Testis (tissue), 2 donors: ENCODE measurements at regions not wholly inside any gene's neighbourhood (a gene's known extent, or its start where the extent isn't known, plus 50 kb on each side); places are given as distances from the start of the nearest gene placed in this dataset.

ENCODE experiments used
- DNase-seq: peaks from one replicate; pipeline ENCODE4 v3.0.0-alpha.2; 2019
- H3K27ac ChIP-seq, 2 donors: fragments of 200-600 bp; sonication (generic); one replicate each; pipeline ENCODE4 v1.5.1; 2019
- H3K27me3 ChIP-seq: fragments of 200-600 bp; sonication (generic); one replicate; pipeline ENCODE4 v1.5.1; 2019
- H3K36me3 ChIP-seq: fragments of 200-600 bp; sonication (generic); one replicate; pipeline ENCODE4 v1.5.1; 2017; ENCODE audit warnings: low read depth; ENCODE audit errors: missing control alignments
- H3K4me1 ChIP-seq: fragments of 200-600 bp; sonication (generic); one replicate; pipeline ENCODE4 v1.5.1; 2019
- H3K4me3 ChIP-seq, 2 donors: fragments of 200-600 bp; sonication (generic); one replicate each; pipeline ENCODE4 v1.5.1; 2017 to 2019
- H3K9me3 ChIP-seq: fragments of 200-600 bp; sonication (generic); one replicate; pipeline ENCODE4 v1.5.1; 2017
- POLR2A ChIP-seq: fragments of 450-650 bp; IDR thresholded peaks from one replicate; pipeline ENCODE4 v1.6.1; 2017; ENCODE audit warnings: antibody characterized with exemption, mild to moderate bottlenecking, moderate library complexity
- WGBS, 2 donors: methylation state at CpG; one replicate each; pipeline ENCODE4 v1.1.5; 2018; 5-methylcytosine and 5-hydroxymethylcytosine counted together
- intact Hi-C: fragments of 100-400 bp; cut with DNase I; formaldehyde crosslinking; loops from one replicate; pipeline ENCODE4 v1.15.1; 2023; ENCODE audit warnings: low total_unique reads
- TF ChIP-seq, protein P1 (sequence below), 3 experiments: fragments of 450-650 bp in 2 of 3; fragments of 200-600 bp in 1 of 3; sonication (generic) in 1 of 3; IDR thresholded peaks; one replicate each; pipeline ENCODE4 v1.5.1; 2016 to 2019; ENCODE audit warnings: antibody characterized with exemption in 3 of 3, mild to moderate bottlenecking in 2 of 3, moderate library complexity in 1 of 3

DNA sequence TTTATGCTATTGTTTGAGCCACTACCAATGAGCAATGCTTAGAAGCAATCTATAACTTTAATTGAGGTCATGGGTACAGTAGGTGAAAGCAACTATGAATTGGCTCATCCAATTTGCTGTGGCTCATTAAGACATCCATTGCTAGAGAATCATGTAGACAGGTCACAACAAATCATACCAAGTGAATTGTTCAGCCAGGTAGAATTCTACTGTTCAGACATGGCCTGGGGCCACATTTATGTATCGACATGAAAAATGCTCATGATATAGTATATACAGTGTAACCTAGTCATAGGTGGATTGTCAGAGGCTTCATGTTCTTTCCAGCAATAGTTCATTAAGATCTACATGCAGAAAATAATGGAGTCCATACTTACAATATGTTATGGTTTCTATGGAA lies 633.7 kb upstream of the EYS start:
- Histone ChIP-seq H3K4me3 (no peak overlapping the region), H3K4me1 (no peaks in the 10 kb centered on the region), H3K9me3 (no peaks in the 10 kb centered on the region), H3K27me3 (no peaks in the 10 kb centered on the region), H3K36me3 (no peaks in the 10 kb centered on the region), H3K27ac (no peak overlapping the region)
- WGBS, 2 donors = 94% methylated on average over 1 of the region's 1 CpG
- no peak for DNase-seq
- no peak for TF ChIP-seq POLR2A
- TF ChIP-seq, protein P1, sequence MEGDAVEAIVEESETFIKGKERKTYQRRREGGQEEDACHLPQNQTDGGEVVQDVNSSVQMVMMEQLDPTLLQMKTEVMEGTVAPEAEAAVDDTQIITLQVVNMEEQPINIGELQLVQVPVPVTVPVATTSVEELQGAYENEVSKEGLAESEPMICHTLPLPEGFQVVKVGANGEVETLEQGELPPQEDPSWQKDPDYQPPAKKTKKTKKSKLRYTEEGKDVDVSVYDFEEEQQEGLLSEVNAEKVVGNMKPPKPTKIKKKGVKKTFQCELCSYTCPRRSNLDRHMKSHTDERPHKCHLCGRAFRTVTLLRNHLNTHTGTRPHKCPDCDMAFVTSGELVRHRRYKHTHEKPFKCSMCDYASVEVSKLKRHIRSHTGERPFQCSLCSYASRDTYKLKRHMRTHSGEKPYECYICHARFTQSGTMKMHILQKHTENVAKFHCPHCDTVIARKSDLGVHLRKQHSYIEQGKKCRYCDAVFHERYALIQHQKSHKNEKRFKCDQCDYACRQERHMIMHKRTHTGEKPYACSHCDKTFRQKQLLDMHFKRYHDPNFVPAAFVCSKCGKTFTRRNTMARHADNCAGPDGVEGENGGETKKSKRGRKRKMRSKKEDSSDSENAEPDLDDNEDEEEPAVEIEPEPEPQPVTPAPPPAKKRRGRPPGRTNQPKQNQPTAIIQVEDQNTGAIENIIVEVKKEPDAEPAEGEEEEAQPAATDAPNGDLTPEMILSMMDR (IDR thresholded peaks at IDR 0.05) = no peak
- intact Hi-C loops = no loop called here

- Histone ChIP-seq H3K4me1 (no peaks in the 10 kb centered on the region), H3K9me3 (no peaks in the 10 kb centered on the region), H3K4me3 (no peak overlapping the region), H3K27me3 (no peaks in the 10 kb centered on the region), H3K36me3 (no peaks in the 10 kb centered on the region), H3K27ac (no peak overlapping the region)
- DNase-seq = no peak
- no peak for TF ChIP-seq POLR2A
- 40 to 53% methylated on average over 1 of the region's 1 CpG for WGBS, 2 donors
- intact Hi-C loops = no loop called here
Observed at GRCh38 chr6:66336176-66336575, 629.1 kb upstream of the EYS start.

DNA sequence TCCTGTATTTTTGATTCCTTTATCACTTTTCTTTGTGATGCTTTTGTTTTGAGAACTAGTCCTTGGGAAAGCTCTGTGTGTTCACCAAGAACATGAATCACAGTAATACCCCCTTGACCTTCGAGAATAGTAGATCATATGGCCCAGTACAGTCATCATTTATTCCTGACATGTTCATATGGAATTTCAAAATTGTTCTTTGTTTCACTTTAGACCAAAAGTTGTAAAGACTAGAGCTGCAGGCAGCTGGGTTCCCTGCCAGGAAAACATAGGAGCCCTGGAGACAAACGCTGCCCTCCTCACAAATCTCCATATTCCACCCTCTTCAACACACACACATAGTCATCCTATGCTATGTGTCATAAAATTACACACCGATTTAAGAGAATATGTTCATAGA lies 621.2 kb upstream of the EYS start:
- intact Hi-C loops = no loop called here
- WGBS, 2 donors = 73 to 92% methylated on average over 3 of the region's 3 CpGs
- Histone ChIP-seq H3K4me1 (no peaks in the 10 kb centered on the region), H3K36me3 (no peaks in the 10 kb centered on the region), H3K9me3 (no peaks in the 10 kb centered on the region), H3K27ac (no peak overlapping the region), H3K27me3 (no peaks in the 10 kb centered on the region), H3K4me3 (no peak overlapping the region)
- TF ChIP-seq, protein P1 (IDR thresholded peaks at IDR 0.05) = no peak
- no peak for TF ChIP-seq POLR2A
- DNase-seq = no peak

DNA sequence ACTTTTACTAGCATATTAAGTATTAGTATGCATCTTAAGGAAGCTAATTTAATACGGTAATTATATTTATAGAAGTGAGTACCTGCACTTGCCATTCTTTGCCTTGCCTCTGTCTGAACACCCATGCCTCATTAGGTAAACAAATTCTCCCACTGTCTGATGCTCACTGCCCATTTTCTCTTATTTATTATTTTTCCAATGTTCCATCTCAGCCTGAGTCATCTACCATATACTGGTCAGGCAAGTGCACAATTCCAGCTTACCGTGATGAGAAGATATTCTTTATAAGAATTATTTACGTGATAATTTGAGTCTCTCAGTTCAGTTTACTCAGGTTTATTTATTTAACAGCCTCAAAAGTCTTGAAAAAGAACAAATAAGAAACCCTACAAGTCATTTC lies 619.2 kb upstream of the EYS start:
- 74 to 82% methylated on average over 3 of the region's 3 CpGs for WGBS, 2 donors
- H3K36me3 ChIP-seq = no peaks in the 10 kb centered on the region

GRCh38 chr6:66321017-66321416 lies 614.0 kb upstream of the EYS start:
- intact Hi-C loops = no loop called here
- no peak overlapping the region for H3K27ac ChIP-seq

More for the DNA sequence above, 619.2 kb upstream of the EYS start:
- DNase-seq = no peak
- intact Hi-C loops = no loop called here
- H3K27ac ChIP-seq = no peak overlapping the region
- no peaks in the 10 kb centered on the region for H3K4me1 ChIP-seq
- H3K4me3 ChIP-seq = no peak overlapping the region
- TF ChIP-seq POLR2A = no peak
- TF ChIP-seq, protein P1 (IDR thresholded peaks at IDR 0.05) = no peak
- no peaks in the 10 kb centered on the region for H3K9me3 ChIP-seq
- no peaks in the 10 kb centered on the region for H3K27me3 ChIP-seq

More at GRCh38 chr6:66321017-66321416, 614.0 kb upstream of the EYS start:
- Histone ChIP-seq H3K36me3 (no peaks in the 10 kb centered on the region), H3K27me3 (no peaks in the 10 kb centered on the region), H3K9me3 (no peaks in the 10 kb centered on the region), H3K4me1 (no peaks in the 10 kb centered on the region), H3K4me3 (no peak overlapping the region)
- WGBS, 2 donors = 72 to 80% methylated on average over 6 of the region's 6 CpGs
- no peak for TF ChIP-seq POLR2A
- TF ChIP-seq, protein P1 (IDR thresholded peaks at IDR 0.05) = no peak
- no peak for DNase-seq
